ENCODE measurements at regions not wholly inside any gene's neighbourhood (a gene's known extent, or its start where the extent isn't known, plus 50 kb on each side); places are given as distances from the start of the nearest gene placed in this dataset.
"Not testable (repeated sequence)": the region's sequence is repeated elsewhere in the genome, so short reads cannot be mapped to it uniquely, and the experiment has no call there.

DNA sequence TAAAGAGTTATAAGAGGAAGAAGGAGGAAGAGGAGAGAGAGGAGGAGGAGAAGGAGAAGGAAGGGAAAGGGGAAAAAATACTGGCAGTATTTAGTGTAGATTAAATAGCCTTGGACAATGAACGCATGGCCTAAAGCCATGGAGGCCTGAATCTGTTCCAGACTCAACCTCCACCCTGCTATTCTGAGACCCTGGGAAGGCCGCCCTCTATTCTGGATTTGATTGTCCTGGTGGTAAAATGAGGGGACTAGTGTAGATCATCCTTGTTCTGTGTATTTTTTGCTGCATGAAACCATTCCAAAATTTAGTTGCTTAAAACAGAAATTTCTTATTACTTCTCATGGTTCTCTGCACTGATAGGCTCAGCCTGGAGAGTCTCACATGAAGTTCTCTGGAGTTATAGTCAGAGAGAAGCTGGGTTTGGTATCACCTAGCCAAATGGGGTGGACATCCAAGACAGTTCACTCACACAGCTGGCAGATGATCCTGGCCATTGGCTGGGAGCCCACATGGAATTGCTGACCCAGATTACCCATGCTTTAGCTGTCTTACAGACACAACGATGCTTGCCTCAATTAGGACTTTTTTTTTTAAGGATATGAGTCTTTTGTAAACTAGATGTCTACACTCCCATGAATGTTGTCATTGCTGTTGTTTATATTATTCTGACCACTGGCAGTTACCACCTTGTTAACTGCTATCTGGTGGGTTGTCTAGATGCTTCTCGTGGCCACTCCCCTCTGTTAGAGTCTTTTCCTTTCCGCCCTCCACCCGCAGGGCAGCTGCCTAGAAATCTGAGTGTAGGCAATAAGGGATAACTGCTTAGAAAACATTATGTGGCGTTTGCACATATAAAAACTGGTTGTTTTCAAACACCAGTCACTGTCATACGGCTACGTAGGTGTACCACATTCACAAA is 149.9 kb downstream of the SST start:
- DNase-seq (no peak), ATAC-seq (no peak)
- H3K4me3 Mint-ChIP-seq = no peak overlapping the region
- no peaks in the 10 kb centered on the region for H3K4me1 Mint-ChIP-seq (ENCODE audit: low read depth)
- no peaks in the 10 kb centered on the region for H3K36me3 Mint-ChIP-seq (ENCODE audit: insufficient read depth)
- peaks cover 5% of the 10 kb centered on the region for H3K27me3 Mint-ChIP-seq (ENCODE audit: low read depth)
- no peaks in the 10 kb centered on the region for H3K9me3 Mint-ChIP-seq

DNA sequence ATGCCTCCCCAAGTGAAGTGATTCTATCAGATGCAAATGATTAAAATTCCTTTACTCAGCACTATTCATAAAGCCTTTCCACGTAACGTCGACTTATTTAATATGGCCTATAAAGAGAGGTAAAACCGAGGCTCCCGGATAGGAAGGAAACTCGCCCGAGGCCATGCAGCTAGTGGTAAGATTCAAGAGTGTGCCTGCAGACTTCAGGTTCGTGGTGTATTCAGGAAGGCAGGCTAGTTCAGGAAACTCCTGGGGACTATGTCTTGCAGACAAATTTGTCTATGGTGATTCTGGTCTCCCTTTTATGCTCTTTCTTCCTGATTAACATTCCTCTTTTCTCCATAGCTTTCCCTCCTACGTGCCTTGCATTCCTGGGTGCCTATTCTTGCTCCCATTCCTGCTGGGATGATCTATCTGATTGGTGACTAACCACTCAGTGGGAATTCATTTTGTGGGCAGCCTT is 150.7 kb downstream of the SST start:
- no peaks in the 10 kb centered on the region for H3K4me1 Mint-ChIP-seq (ENCODE audit: low read depth)
- ATAC-seq (no peak), DNase-seq (no peak)
- H3K27me3 Mint-ChIP-seq (ENCODE audit: low read depth) = peaks cover 5% of the 10 kb centered on the region
- H3K4me3 Mint-ChIP-seq = no peak overlapping the region
- no peaks in the 10 kb centered on the region for H3K9me3 Mint-ChIP-seq
- H3K36me3 Mint-ChIP-seq (ENCODE audit: insufficient read depth) = no peaks in the 10 kb centered on the region

GRCh38 chr3:187518616-187519015 is 150.4 kb downstream of the RTP4 start:
- Mint-ChIP-seq H3K4me3 (no peak overlapping the region), H3K4me1 (ENCODE audit: low read depth) (no peaks in the 10 kb centered on the region), H3K36me3 (ENCODE audit: insufficient read depth) (no peaks in the 10 kb centered on the region), H3K9me3 (no peaks in the 10 kb centered on the region), H3K27me3 (ENCODE audit: low read depth) (peaks cover 5% of the 10 kb centered on the region)
- no peak for DNase-seq
- no peak for ATAC-seq

GRCh38 chr3:187518207-187518606 is 150.0 kb downstream of the RTP4 start:
- Mint-ChIP-seq H3K4me3 (no peak overlapping the region), H3K27me3 (ENCODE audit: low read depth) (peaks cover 5% of the 10 kb centered on the region), H3K36me3 (ENCODE audit: insufficient read depth) (no peaks in the 10 kb centered on the region), H3K4me1 (ENCODE audit: low read depth) (no peaks in the 10 kb centered on the region), H3K9me3 (no peaks in the 10 kb centered on the region)
- ATAC-seq (no peak), DNase-seq (no peak)

DNA sequence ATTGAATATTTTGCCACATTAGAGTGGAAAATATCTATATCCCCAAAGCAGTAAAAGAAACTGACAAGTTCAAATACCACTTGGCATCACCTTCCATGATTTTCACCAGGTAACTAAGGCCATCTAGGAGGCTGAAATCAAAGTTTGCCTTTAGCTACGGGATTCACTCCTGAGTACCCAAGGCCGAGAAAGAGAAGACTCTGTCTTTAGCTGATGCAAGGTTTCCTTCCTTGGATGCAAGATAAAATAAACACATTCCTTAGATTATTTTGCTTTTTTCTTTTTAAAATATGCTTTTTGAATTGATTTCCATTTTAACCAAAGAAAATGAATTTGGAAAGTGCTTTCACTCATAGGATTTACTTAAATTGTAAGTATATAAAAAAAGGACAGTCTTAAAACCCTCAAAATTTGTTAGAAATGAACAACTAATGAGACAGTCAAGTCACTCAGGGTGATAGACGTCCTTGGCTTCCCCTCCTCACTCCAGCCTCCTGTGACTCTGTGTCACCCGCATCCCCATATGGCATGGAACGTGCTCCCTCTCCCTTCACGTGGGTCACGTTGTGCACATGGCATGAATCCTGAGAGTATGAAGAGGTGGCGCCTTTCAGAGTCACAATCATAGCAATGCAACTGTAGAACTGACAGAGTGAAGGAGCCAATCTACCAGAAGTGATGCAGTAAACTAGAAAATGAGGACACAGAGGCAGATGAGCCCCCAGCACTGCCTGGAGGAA is 148.4 kb downstream of the RTP4 start:
- ATAC-seq = no peak
- no peak overlapping the region for H3K4me3 Mint-ChIP-seq
- H3K4me1 Mint-ChIP-seq (ENCODE audit: low read depth) = no peaks in the 10 kb centered on the region

GRCh38 chr3:187507905-187508304 is 139.7 kb downstream of the RTP4 start:
- Mint-ChIP-seq H3K4me1 (ENCODE audit: low read depth) (no peaks in the 10 kb centered on the region), H3K27me3 (ENCODE audit: low read depth) (peaks cover 17% of the 10 kb centered on the region), H3K36me3 (ENCODE audit: insufficient read depth) (no peaks in the 10 kb centered on the region), H3K4me3 (no peak overlapping the region), H3K9me3 (peaks cover 5% of the 10 kb centered on the region)
- ATAC-seq (no peak), DNase-seq (no peak)

More for the DNA sequence above, 148.4 kb downstream of the RTP4 start:
- Mint-ChIP-seq H3K36me3 (ENCODE audit: insufficient read depth) (no peaks in the 10 kb centered on the region), H3K9me3 (peaks cover 5% of the 10 kb centered on the region), H3K27me3 (ENCODE audit: low read depth) (peaks cover 5% of the 10 kb centered on the region)
- no peak for DNase-seq

- no peak for ATAC-seq
- no peak for DNase-seq
- H3K9me3 Mint-ChIP-seq = peaks cover under 1% of the 10 kb centered on the region
- no peaks in the 10 kb centered on the region for H3K4me1 Mint-ChIP-seq (ENCODE audit: low read depth)
- no peak overlapping the region for H3K4me3 Mint-ChIP-seq
- no peaks in the 10 kb centered on the region for H3K36me3 Mint-ChIP-seq (ENCODE audit: insufficient read depth)
- H3K27me3 Mint-ChIP-seq (ENCODE audit: low read depth) = peaks cover 19% of the 10 kb centered on the region
Observed at GRCh38 chr3:187507266-187507665, 139.1 kb downstream of the RTP4 start.

- ATAC-seq (no peak), DNase-seq (no peak)
- no peak overlapping the region for H3K4me3 Mint-ChIP-seq
- no peaks in the 10 kb centered on the region for H3K4me1 Mint-ChIP-seq (ENCODE audit: low read depth)
- H3K27me3 Mint-ChIP-seq (ENCODE audit: low read depth) = peaks cover 28% of the 10 kb centered on the region
- no peaks in the 10 kb centered on the region for H3K9me3 Mint-ChIP-seq
- H3K36me3 Mint-ChIP-seq (ENCODE audit: insufficient read depth) = no peaks in the 10 kb centered on the region
Observed at GRCh38 chr3:187504435-187504834, 136.2 kb downstream of the RTP4 start.

DNA sequence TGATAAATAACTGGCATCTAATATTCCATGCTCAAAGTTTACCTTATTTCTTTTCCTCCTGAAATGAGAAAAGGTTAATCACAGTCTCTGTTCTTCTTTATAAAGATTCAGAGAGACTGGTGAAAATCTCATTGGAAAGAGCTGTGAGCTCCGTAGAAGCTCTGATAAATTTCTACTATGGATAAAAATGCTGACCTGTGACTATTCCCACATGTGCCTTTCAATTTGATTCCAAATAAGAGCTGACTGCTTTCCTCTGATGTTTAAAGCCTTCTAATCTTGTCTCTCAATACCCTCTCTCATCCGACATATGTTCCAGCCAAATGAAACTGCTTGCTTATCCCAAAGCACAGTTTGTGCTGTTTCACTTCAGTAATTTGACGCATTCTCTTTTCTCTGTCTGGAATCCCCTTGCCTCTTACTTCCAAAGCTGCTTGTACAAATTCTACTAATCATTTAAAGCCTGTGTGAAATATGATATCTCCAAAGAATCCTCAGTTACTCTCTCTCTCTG is 130.1 kb downstream of the RTP4 start:
- DNase-seq (no peak), ATAC-seq (no peak)
- H3K9me3 Mint-ChIP-seq = no peaks in the 10 kb centered on the region
- peaks cover 19% of the 10 kb centered on the region for H3K27me3 Mint-ChIP-seq (ENCODE audit: low read depth)
- H3K4me1 Mint-ChIP-seq (ENCODE audit: low read depth) = no peaks in the 10 kb centered on the region
- no peaks in the 10 kb centered on the region for H3K36me3 Mint-ChIP-seq (ENCODE audit: insufficient read depth)
- no peak overlapping the region for H3K4me3 Mint-ChIP-seq

DNA sequence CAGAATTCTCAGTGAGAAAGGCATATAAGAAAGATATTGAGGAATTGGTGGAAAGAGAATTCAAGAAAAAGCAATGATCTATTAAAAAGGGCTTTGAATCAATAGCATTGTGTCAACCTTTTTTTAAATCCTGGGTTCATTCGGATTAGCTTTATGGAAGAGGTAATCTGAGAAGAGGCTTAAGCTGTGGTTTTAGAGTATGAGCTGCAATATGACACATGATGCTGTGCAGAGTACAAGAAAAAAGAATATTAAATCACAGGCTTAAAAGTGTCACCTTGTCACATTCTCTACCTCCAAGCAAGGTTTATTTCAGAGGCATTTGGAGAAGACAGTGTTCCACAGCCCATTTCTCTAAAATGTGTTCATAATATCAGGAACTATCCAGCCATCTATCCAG is 128.9 kb downstream of the RTP4 start:
- ATAC-seq = no peak
- H3K9me3 Mint-ChIP-seq = no peaks in the 10 kb centered on the region
- no peak overlapping the region for H3K4me3 Mint-ChIP-seq
- peaks cover 20% of the 10 kb centered on the region for H3K27me3 Mint-ChIP-seq (ENCODE audit: low read depth)
- H3K4me1 Mint-ChIP-seq (ENCODE audit: low read depth) = no peaks in the 10 kb centered on the region
- no peaks in the 10 kb centered on the region for H3K36me3 Mint-ChIP-seq (ENCODE audit: insufficient read depth)
- no peak for DNase-seq

DNA sequence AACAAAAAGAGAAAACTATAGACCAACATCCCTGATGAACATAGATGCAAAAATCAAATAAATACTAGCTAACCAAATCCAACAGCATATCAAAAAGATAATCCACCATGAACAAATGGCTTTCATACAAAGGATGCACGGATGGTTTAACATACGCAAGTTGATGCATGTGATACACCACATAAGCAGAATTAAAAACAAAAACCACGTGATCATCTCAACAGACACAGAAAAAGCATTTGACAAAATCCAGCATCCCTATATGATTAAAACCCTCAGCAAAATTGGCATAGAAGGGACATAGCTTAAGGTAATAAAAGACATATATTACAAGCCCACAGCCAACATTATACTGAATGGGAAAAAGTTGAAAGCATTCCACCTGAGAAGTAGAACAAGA is 125.9 kb downstream of the RTP4 start:
- DNase-seq; H3K4me1 Mint-ChIP-seq (ENCODE audit: low read depth); H3K4me3 Mint-ChIP-seq; H3K27me3 Mint-ChIP-seq (ENCODE audit: low read depth); ATAC-seq; H3K36me3 Mint-ChIP-seq (ENCODE audit: insufficient read depth); H3K9me3 Mint-ChIP-seq: not testable (repeated sequence)

DNA sequence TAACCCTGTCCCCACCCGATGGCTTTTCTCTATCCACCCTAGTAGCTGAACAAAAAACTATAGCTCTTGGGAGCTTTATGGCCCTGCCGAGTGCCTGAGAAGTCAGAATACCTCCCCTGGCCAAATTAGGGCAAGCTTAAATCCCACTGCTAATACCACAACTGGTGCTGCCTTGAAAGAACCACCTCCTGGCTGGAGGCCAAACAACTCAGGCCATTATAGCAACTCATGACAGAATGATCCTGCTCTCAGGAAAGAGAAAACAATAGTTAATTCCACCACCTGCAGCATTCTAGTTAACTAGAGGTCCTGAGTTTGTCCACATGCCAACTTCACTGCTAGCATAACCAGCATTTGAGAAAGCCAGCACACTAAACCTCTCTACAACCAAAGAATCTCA is 123.2 kb downstream of the RTP4 start:
- no peak for ATAC-seq
- Mint-ChIP-seq H3K4me1 (ENCODE audit: low read depth) (no peaks in the 10 kb centered on the region), H3K4me3 (no peak overlapping the region), H3K36me3 (ENCODE audit: insufficient read depth) (no peaks in the 10 kb centered on the region), H3K9me3 (no peaks in the 10 kb centered on the region), H3K27me3 (ENCODE audit: low read depth) (peaks cover 4% of the 10 kb centered on the region)
- no peak for DNase-seq

- no peak overlapping the region for H3K4me3 Mint-ChIP-seq
- ATAC-seq (no peak), DNase-seq (no peak)
- H3K27me3 Mint-ChIP-seq (ENCODE audit: low read depth) = peaks cover 6% of the 10 kb centered on the region
- H3K4me1 Mint-ChIP-seq (ENCODE audit: low read depth) = no peaks in the 10 kb centered on the region
- H3K9me3 Mint-ChIP-seq = no peaks in the 10 kb centered on the region
- no peaks in the 10 kb centered on the region for H3K36me3 Mint-ChIP-seq (ENCODE audit: insufficient read depth)
Observed at GRCh38 chr3:187490366-187490765, 122.2 kb downstream of the RTP4 start.

- Mint-ChIP-seq H3K9me3 (no peaks in the 10 kb centered on the region), H3K27me3 (ENCODE audit: low read depth) (peaks cover 12% of the 10 kb centered on the region), H3K4me3 (no peak overlapping the region), H3K36me3 (ENCODE audit: insufficient read depth) (no peaks in the 10 kb centered on the region), H3K4me1 (ENCODE audit: low read depth) (no peaks in the 10 kb centered on the region)
- no peak for ATAC-seq
- no peak for DNase-seq
Observed at GRCh38 chr3:187484547-187485295, 116.5 kb downstream of the RTP4 start.
